IMR-90 (cell line): ENCODE measurements at regions not wholly inside any gene's neighbourhood (a gene's known extent, or its start where the extent isn't known, plus 50 kb on each side); places are given as distances from the start of the nearest gene placed in this dataset.

Source experiments
- CTCF ChIP-seq: conservative IDR thresholded peaks from 2 replicates; pipeline ENCODE4 v1.5.1; 2012; ENCODE audit warnings: mild to moderate bottlenecking, low read depth, low read length, improper control_type of control experiment
- FOS ChIP-seq: fragments of 150-350 bp; IDR thresholded peaks from 2 replicates; pipeline ENCODE4 v1.6.1; 2016; ENCODE audit warnings: low read depth, low read length
- MXI1 ChIP-seq: IDR thresholded peaks from 2 replicates; pipeline ENCODE4 v1.6.1; 2012; ENCODE audit warnings: low read depth, mild to moderate bottlenecking, low read length, moderate library complexity, borderline replicate concordance
- POLR2A ChIP-seq: IDR thresholded peaks from 2 replicates; pipeline ENCODE4 v1.6.1; 2012; ENCODE audit warnings: mild to moderate bottlenecking, low read depth, low read length
- RAD21 ChIP-seq: IDR thresholded peaks from 2 replicates; pipeline ENCODE4 v1.6.1; 2012; ENCODE audit warnings: low read length, improper control_type of control experiment
- TF ChIP-seq, protein P1 (sequence below): fragments of 150-350 bp; IDR thresholded peaks from 2 replicates; pipeline ENCODE4 v1.6.1; 2017; ENCODE audit warnings: mild to moderate bottlenecking, antibody characterized with exemption, low read length, low read depth
- TF ChIP-seq, protein P2 (sequence below): fragments of 150-350 bp; IDR thresholded peaks from 2 replicates; pipeline ENCODE4 v1.6.1; 2016; ENCODE audit warnings: low read depth, mild to moderate bottlenecking, low read length, moderate library complexity, borderline replicate concordance

DNA sequence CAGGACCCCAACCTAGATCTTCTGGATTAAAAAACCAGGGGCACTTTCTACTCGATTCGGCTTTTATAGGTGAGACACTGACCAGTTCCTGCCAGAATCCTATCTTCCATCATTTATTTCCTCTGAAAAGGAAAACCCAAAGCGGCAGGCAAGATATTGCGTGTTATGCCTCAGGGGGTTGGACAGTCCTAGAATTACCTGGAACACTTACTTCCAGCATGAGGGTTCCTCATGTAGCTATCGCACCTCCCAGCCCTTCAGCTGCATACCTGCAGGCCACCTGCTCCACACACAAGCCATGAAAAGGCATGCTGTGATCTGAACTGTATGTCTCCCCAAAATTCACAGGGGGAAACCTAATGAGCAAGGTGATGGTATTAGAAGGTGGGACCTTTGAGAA lies 58.3 kb upstream of the DLG1 start:
- TF ChIP-seq CTCF (no peak), POLR2A (no peak), RAD21 (no peak), FOS (no peak), MXI1 (no peak)
- TF ChIP-seq, protein P1, sequence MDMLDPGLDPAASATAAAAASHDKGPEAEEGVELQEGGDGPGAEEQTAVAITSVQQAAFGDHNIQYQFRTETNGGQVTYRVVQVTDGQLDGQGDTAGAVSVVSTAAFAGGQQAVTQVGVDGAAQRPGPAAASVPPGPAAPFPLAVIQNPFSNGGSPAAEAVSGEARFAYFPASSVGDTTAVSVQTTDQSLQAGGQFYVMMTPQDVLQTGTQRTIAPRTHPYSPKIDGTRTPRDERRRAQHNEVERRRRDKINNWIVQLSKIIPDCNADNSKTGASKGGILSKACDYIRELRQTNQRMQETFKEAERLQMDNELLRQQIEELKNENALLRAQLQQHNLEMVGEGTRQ = no peak
- TF ChIP-seq, protein P2, sequence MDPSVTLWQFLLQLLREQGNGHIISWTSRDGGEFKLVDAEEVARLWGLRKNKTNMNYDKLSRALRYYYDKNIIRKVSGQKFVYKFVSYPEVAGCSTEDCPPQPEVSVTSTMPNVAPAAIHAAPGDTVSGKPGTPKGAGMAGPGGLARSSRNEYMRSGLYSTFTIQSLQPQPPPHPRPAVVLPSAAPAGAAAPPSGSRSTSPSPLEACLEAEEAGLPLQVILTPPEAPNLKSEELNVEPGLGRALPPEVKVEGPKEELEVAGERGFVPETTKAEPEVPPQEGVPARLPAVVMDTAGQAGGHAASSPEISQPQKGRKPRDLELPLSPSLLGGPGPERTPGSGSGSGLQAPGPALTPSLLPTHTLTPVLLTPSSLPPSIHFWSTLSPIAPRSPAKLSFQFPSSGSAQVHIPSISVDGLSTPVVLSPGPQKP = no peak
